H9 (cell line): ENCODE measurements at regions not wholly inside any gene's neighbourhood (a gene's known extent, or its start where the extent isn't known, plus 50 kb on each side); places are given as distances from the start of the nearest gene placed in this dataset.

ENCODE experiments used
- DNase-seq: peaks from one replicate; pipeline ENCODE4 v3.0.0-alpha.2; 2017
- H2AFZ ChIP-seq: one replicate; pipeline ENCODE4 v1.6.1; 2013; ENCODE audit warnings: mild to moderate bottlenecking, low read length, control low read depth, moderate library complexity
- H2AK5ac ChIP-seq: 2 replicates; pipeline ENCODE4 v1.6.1; 2013; ENCODE audit warnings: low read length, control low read depth, mixed read lengths; ENCODE audit not compliant: insufficient read length
- H2BK120ac ChIP-seq: one replicate; pipeline ENCODE4 v1.6.1; 2013; ENCODE audit warnings: low read depth, mild to moderate bottlenecking, low read length, control low read depth, inconsistent platforms; ENCODE audit not compliant: poor library complexity, severe bottlenecking
- H2BK12ac ChIP-seq: 2 replicates; pipeline ENCODE4 v1.6.1; 2013; ENCODE audit warnings: low read length, control low read depth, mixed read lengths, low read depth; ENCODE audit not compliant: insufficient read length
- H2BK15ac ChIP-seq: 2 replicates; pipeline ENCODE4 v1.6.1; 2013; ENCODE audit warnings: low read depth, low read length, control low read depth
- H2BK20ac ChIP-seq: one replicate; pipeline ENCODE4 v1.6.1; 2013; ENCODE audit warnings: low read depth, mild to moderate bottlenecking, low read length, control low read depth, inconsistent platforms; ENCODE audit not compliant: poor library complexity, severe bottlenecking
- H2BK5ac ChIP-seq: 2 replicates; pipeline ENCODE4 v1.6.1; 2013; ENCODE audit warnings: low read length, control low read depth, mixed read lengths; ENCODE audit not compliant: insufficient read length
- H3K14ac ChIP-seq: 2 replicates; pipeline ENCODE4 v1.6.1; 2013; ENCODE audit warnings: low read length, control low read depth; ENCODE audit not compliant: insufficient read depth
- H3K18ac ChIP-seq: 2 replicates; pipeline ENCODE4 v1.6.1; 2013; ENCODE audit warnings: low read depth, mild to moderate bottlenecking, mixed read lengths, low read length, control low read depth; ENCODE audit not compliant: insufficient read length
- H3K23ac ChIP-seq: 2 replicates; pipeline ENCODE4 v1.6.1; 2013; ENCODE audit warnings: low read length, control low read depth, mixed read lengths, low read depth; ENCODE audit not compliant: insufficient read length
- H3K23me2 ChIP-seq: 2 replicates; pipeline ENCODE4 v1.6.1; 2013; ENCODE audit warnings: low read depth, mild to moderate bottlenecking, mixed read lengths, low read length, control low read depth; ENCODE audit not compliant: insufficient read length, poor library complexity, severe bottlenecking
- H3K27ac ChIP-seq: 2 replicates; pipeline ENCODE4 v1.5.1; 2013; ENCODE audit warnings: low read length, control low read depth, mixed read lengths, low read depth; ENCODE audit not compliant: insufficient read length
- H3K27me3 ChIP-seq: 2 replicates; pipeline ENCODE4 v1.6.1; 2013; ENCODE audit warnings: low read length, control low read depth, inconsistent platforms; ENCODE audit not compliant: insufficient read depth
- H3K4ac ChIP-seq: 2 replicates; pipeline ENCODE4 v1.6.1; 2013; ENCODE audit warnings: low read depth, mild to moderate bottlenecking, control low read depth, inconsistent platforms, low read length, moderate library complexity
- H3K4me1 ChIP-seq: 2 replicates; pipeline ENCODE4 v1.6.1; 2013; ENCODE audit warnings: low read length, control low read depth, inconsistent platforms; ENCODE audit not compliant: insufficient read depth
- H3K4me2 ChIP-seq: 2 replicates; pipeline ENCODE4 v1.6.1; 2013; ENCODE audit warnings: low read length, control low read depth, mixed read lengths; ENCODE audit not compliant: insufficient read length, insufficient read depth
- H3K56ac ChIP-seq: 2 replicates; pipeline ENCODE4 v1.6.1; 2013; ENCODE audit warnings: low read depth, mild to moderate bottlenecking, mixed read lengths, low read length, control low read depth; ENCODE audit not compliant: insufficient read length
- H3K79me1 ChIP-seq: 2 replicates; pipeline ENCODE4 v1.6.1; 2013; ENCODE audit warnings: low read depth, mild to moderate bottlenecking, moderate library complexity, low read length, control low read depth, inconsistent platforms; ENCODE audit not compliant: insufficient read depth, poor library complexity, severe bottlenecking
- H3K79me2 ChIP-seq: 2 replicates; pipeline ENCODE4 v1.6.1; 2013; ENCODE audit warnings: low read length, control low read depth, inconsistent platforms; ENCODE audit not compliant: insufficient read depth
- H3K9ac ChIP-seq: 2 replicates; pipeline ENCODE4 v1.6.1; 2013; ENCODE audit warnings: low read length, control low read depth, mixed read lengths; ENCODE audit not compliant: insufficient read length; ENCODE audit errors: extremely low read depth
- H3K9me3 ChIP-seq: one replicate; pipeline ENCODE4 v1.6.1; 2013; ENCODE audit warnings: low read depth, low read length, inconsistent platforms; ENCODE audit not compliant: control insufficient read depth
- H3T11ph ChIP-seq: one replicate; pipeline ENCODE4 v1.6.1; 2013; ENCODE audit warnings: mild to moderate bottlenecking, low read length, control low read depth, inconsistent platforms
- H4K20me1 ChIP-seq: one replicate; pipeline ENCODE4 v1.6.1; 2013; ENCODE audit not compliant: control insufficient read depth, insufficient read length, insufficient read depth
- H4K5ac ChIP-seq: 2 replicates; pipeline ENCODE4 v1.6.1; 2013; ENCODE audit warnings: low read depth, mild to moderate bottlenecking, mixed read lengths, low read length, control low read depth; ENCODE audit not compliant: insufficient read length
- H4K8ac ChIP-seq: replicated peaks from 2 replicates; pipeline ENCODE4 v1.6.1; 2013; ENCODE audit warnings: low read length, control low read depth, mixed read lengths, low read depth; ENCODE audit not compliant: insufficient read length
- H4K91ac ChIP-seq: 2 replicates; pipeline ENCODE4 v1.6.1; 2013; ENCODE audit warnings: low read depth, mild to moderate bottlenecking, moderate library complexity, mixed read lengths, low read length, control low read depth; ENCODE audit not compliant: insufficient read length
- H3K27ac Mint-ChIP-seq, 3 experiments: 2 replicates in 2 of 3; 3 replicates in 1 of 3; pipeline ENCODE4 v1.8.0; 2020 to 2021; ENCODE audit warnings: mixed read lengths in 3 of 3, mild to moderate bottlenecking in 1 of 3, moderate library complexity in 1 of 3
- H3K27me3 Mint-ChIP-seq: 2 replicates; pipeline ENCODE4 v1.8.0; 2021; ENCODE audit warnings: low read depth, mild to moderate bottlenecking, moderate library complexity, mixed read lengths
- H3K36me3 Mint-ChIP-seq, 3 experiments: 2 replicates in 2 of 3; 3 replicates in 1 of 3; pipeline ENCODE4 v1.8.0; 2020 to 2021; ENCODE audit warnings: low read depth in 3 of 3, mixed read lengths in 3 of 3; ENCODE audit not compliant: insufficient read depth in 1 of 3
- H3K4me1 Mint-ChIP-seq, 2 experiments: 2 replicates each; pipeline ENCODE4 v1.8.0; 2020; ENCODE audit warnings: mixed read lengths in 2 of 2
- H3K4me3 Mint-ChIP-seq, 2 experiments: 2 replicates in 1 of 2; 3 replicates in 1 of 2; pipeline ENCODE4 v1.8.0; 2020 to 2021; ENCODE audit warnings: mild to moderate bottlenecking in 2 of 2, mixed read lengths in 2 of 2, moderate library complexity in 1 of 2
- H3K9me3 Mint-ChIP-seq, 2 experiments: 2 replicates in 1 of 2; 3 replicates in 1 of 2; pipeline ENCODE4 v1.8.0; 2020; ENCODE audit warnings: mild to moderate bottlenecking in 2 of 2, mixed read lengths in 2 of 2, moderate library complexity in 1 of 2
- WGBS: extraction: QIAGEN DNeasy Blood & Tissue Kit; methylation state at CpG from one replicate; pipeline ENCODE4 v1.1.7; 2013; ENCODE audit warnings: missing lambda C conversion rate, low lambda C conversion rate, mixed read lengths; ENCODE audit not compliant: insufficient read length; ENCODE audit errors: extremely low coverage; 5-methylcytosine and 5-hydroxymethylcytosine counted together
- TF ChIP-seq, protein P1 (sequence below): fragments of 200-600 bp; sonication (generic); conservative IDR thresholded peaks from 3 replicates; pipeline ENCODE4 v1.8.0; 2021; ENCODE audit warnings: antibody characterized with exemption, mild to moderate bottlenecking

DNA sequence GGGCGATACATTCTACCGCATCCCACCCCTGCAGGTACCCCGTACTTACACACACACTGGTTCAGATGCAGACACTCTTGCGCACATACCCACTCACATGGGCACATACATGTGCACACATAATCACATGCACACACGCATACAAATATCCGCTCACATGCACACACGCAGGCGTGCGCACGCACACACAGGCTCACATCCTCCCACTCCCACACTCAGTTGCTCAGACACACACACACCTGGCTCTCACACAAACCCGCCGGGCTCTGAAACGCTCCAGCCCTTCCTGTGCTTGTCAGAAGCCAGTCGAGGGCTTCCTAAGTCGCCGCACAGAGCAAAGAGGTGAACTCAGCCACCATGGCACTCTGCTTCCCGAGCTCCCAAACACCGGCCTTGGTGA lies 164.5 kb downstream of the CRYBB2 start:
- Histone ChIP-seq H3K4me1 (peaks cover 3% of the 10 kb centered on the region; the same call in 1 of the 2 replicates), H4K5ac (no peak overlapping the region), H4K20me1 (no peaks in the 10 kb centered on the region), H3K9ac (no peak overlapping the region), H3K56ac (no peak overlapping the region), H2BK12ac (no peak overlapping the region), H3K79me1 (no peaks in the 10 kb centered on the region), H3K23me2 (no peaks in the 10 kb centered on the region), H3K79me2 (no peaks in the 10 kb centered on the region; the same call in 1 of the 2 replicates), H4K8ac (no peak overlapping the region), H2BK120ac (no peak overlapping the region), H2AK5ac (no peak overlapping the region), H3K4me2 (no peak overlapping the region), H2BK20ac (no peak overlapping the region), H3K27ac (no peak overlapping the region), H3K9me3 (no peaks in the 10 kb centered on the region), H3K27me3 (no peaks in the 10 kb centered on the region), H4K91ac (no peak overlapping the region), H3K18ac (no peak overlapping the region), H3T11ph (no peak overlapping the region), H3K4ac (no peak overlapping the region), H2BK15ac (no peak overlapping the region), H3K23ac (no peak overlapping the region), H2AFZ (no peak overlapping the region), H2BK5ac (no peak overlapping the region), H3K14ac (no peak overlapping the region)
- Mint-ChIP-seq H3K27me3 (no peaks in the 10 kb centered on the region), H3K4me3 (no peak overlapping the region), H3K36me3 (peaks cover 9 to 22% (median 20%) of the 10 kb centered on the region in 3 experiments), H3K9me3 (no peaks in the 10 kb centered on the region; a peak in 1 of 5 replicates), H3K4me1 (peaks cover 42 to 52% of the 10 kb centered on the region in 2 experiments), H3K27ac (peak overlapping the region in 1 of 3 experiments; percentile 30; a peak in 2 of 7 replicates)
- no peak for DNase-seq
- TF ChIP-seq, protein P1, sequence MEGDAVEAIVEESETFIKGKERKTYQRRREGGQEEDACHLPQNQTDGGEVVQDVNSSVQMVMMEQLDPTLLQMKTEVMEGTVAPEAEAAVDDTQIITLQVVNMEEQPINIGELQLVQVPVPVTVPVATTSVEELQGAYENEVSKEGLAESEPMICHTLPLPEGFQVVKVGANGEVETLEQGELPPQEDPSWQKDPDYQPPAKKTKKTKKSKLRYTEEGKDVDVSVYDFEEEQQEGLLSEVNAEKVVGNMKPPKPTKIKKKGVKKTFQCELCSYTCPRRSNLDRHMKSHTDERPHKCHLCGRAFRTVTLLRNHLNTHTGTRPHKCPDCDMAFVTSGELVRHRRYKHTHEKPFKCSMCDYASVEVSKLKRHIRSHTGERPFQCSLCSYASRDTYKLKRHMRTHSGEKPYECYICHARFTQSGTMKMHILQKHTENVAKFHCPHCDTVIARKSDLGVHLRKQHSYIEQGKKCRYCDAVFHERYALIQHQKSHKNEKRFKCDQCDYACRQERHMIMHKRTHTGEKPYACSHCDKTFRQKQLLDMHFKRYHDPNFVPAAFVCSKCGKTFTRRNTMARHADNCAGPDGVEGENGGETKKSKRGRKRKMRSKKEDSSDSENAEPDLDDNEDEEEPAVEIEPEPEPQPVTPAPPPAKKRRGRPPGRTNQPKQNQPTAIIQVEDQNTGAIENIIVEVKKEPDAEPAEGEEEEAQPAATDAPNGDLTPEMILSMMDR = no peak
- no CpG with 5 or more reads among the region's 18 CpGs for WGBS
